ENCODE measurements at regions not wholly inside any gene's neighbourhood (a gene's known extent, or its start where the extent isn't known, plus 50 kb on each side); places are given as distances from the start of the nearest gene placed in this dataset.

DNA sequence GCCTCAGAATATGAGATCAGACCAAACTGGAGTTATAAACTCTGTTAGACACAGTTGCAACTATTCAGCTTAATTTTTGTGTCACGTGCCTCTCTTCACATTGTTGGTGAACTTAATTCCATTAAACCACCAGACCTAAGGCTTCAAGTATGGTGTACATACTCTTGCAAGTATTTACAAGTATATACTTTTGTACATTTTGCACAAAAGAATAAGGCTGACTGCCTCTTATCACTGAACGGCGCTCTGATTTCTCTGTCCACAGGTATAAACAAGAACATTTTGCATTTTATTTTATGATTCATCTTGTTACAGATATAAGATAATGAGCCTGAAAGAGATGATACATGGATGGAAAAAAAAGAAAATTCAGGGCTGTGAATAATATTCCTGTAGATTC lies 269.7 kb upstream of the ACVR2A start:
- no peaks in the 10 kb centered on the region for H3K27me3 ChIP-seq (ENCODE audit: insufficient read depth in 3 of 3, low read length in 2 of 3)
- TF ChIP-seq, protein P1, sequence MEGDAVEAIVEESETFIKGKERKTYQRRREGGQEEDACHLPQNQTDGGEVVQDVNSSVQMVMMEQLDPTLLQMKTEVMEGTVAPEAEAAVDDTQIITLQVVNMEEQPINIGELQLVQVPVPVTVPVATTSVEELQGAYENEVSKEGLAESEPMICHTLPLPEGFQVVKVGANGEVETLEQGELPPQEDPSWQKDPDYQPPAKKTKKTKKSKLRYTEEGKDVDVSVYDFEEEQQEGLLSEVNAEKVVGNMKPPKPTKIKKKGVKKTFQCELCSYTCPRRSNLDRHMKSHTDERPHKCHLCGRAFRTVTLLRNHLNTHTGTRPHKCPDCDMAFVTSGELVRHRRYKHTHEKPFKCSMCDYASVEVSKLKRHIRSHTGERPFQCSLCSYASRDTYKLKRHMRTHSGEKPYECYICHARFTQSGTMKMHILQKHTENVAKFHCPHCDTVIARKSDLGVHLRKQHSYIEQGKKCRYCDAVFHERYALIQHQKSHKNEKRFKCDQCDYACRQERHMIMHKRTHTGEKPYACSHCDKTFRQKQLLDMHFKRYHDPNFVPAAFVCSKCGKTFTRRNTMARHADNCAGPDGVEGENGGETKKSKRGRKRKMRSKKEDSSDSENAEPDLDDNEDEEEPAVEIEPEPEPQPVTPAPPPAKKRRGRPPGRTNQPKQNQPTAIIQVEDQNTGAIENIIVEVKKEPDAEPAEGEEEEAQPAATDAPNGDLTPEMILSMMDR (IDR thresholded peaks at IDR 0.05), result no peak
- H3K4me1 ChIP-seq, result no peaks in the 10 kb centered on the region
- no peak overlapping the region for H3K4me3 ChIP-seq
- ATAC-seq (no peak), DNase-seq (no peak)
- 88 to 96% (median 93%) methylated on average over 3 of the region's 3 CpGs for WGBS, 3 donors
- H3K27ac ChIP-seq, result no peak overlapping the region
- H3K9me3 ChIP-seq, result no peaks in the 10 kb centered on the region
- no peaks in the 10 kb centered on the region for H3K36me3 ChIP-seq (ENCODE audit: insufficient read depth in 1 of 2, low read depth in 1 of 2)
- intact Hi-C loops (cut with DNase I), result no loop called here

DNA sequence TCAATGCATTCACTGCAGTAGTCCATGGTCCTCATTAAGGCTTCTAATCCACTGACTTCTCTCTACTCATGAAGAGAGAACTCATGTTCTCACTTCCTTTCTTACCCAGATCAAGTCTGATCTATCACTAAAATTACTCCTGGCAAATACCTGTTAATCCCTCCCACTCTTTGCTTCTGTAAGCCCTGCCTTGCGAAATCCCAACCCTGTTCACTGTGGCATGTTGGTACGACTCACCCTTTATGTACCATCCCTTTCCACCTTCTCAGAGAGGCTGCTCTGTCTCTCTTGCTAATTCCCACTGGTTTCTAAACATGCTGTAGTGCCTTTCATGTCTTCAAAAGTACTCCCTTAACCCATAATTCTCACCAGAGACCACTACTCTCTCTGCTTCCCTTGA lies 272.2 kb upstream of the ACVR2A start:
- no peaks in the 10 kb centered on the region for H3K36me3 ChIP-seq (ENCODE audit: insufficient read depth in 1 of 2, low read depth in 1 of 2)
- no peak overlapping the region for H3K4me3 ChIP-seq
- DNase-seq, result no peak
- ATAC-seq, result no peak
- TF ChIP-seq, protein P1 (IDR thresholded peaks at IDR 0.05), result no peak
- WGBS, 3 donors, result 94 to 96% (median 95%) methylated on average over 2 of the region's 2 CpGs
- no peak overlapping the region for H3K27ac ChIP-seq
- H3K27me3 ChIP-seq (ENCODE audit: insufficient read depth in 3 of 3, low read length in 2 of 3), result no peaks in the 10 kb centered on the region
- H3K9me3 ChIP-seq, result no peaks in the 10 kb centered on the region
- H3K4me1 ChIP-seq, result no peaks in the 10 kb centered on the region
- intact Hi-C loops (cut with DNase I), result no loop called here

GRCh38 chr2:147569426-147569825 lies 275.4 kb upstream of the ACVR2A start:
- no peak overlapping the region for H3K4me3 ChIP-seq
- H3K36me3 ChIP-seq (ENCODE audit: insufficient read depth in 1 of 2, low read depth in 1 of 2), result no peaks in the 10 kb centered on the region
- no peaks in the 10 kb centered on the region for H3K9me3 ChIP-seq
- H3K27me3 ChIP-seq (ENCODE audit: insufficient read depth in 3 of 3, low read length in 2 of 3), result no peaks in the 10 kb centered on the region
- H3K4me1 ChIP-seq, result no peaks in the 10 kb centered on the region
- ATAC-seq (no peak), DNase-seq (no peak)
- H3K27ac ChIP-seq, result no peak overlapping the region
- intact Hi-C loops (cut with DNase I), result no loop called here
- WGBS, 3 donors, result 70 to 74% (median 73%) methylated on average over 3 of the region's 3 CpGs
- TF ChIP-seq, protein P1 (IDR thresholded peaks at IDR 0.05), result no peak

- TF ChIP-seq, protein P1 (IDR thresholded peaks at IDR 0.05), result no peak
- Histone ChIP-seq H3K4me3 (no peak overlapping the region), H3K9me3 (no peaks in the 10 kb centered on the region), H3K4me1 (no peaks in the 10 kb centered on the region), H3K27me3 (ENCODE audit: insufficient read depth in 3 of 3, low read length in 2 of 3) (no peaks in the 10 kb centered on the region), H3K36me3 (ENCODE audit: insufficient read depth in 1 of 2, low read depth in 1 of 2) (no peaks in the 10 kb centered on the region), H3K27ac (no peak overlapping the region)
- WGBS, 3 donors, result 97 to 98% (median 97%) methylated on average over 3 of the region's 3 CpGs
- intact Hi-C loops (cut with DNase I), result no loop called here
- no peak for DNase-seq
- ATAC-seq, result no peak
These were observed 276.7 kb upstream of the ACVR2A start for GRCh38 chr2:147568109-147568508.

GRCh38 chr2:147567136-147567535 lies 277.7 kb upstream of the ACVR2A start:
- WGBS, 3 donors, result 51 to 53% (median 52%) methylated on average over 2 of the region's 2 CpGs
- H3K27ac ChIP-seq, result no peak overlapping the region

More at GRCh38 chr2:147567136-147567535, 277.7 kb upstream of the ACVR2A start:
- Histone ChIP-seq H3K9me3 (no peaks in the 10 kb centered on the region), H3K4me3 (no peak overlapping the region), H3K4me1 (no peaks in the 10 kb centered on the region), H3K36me3 (ENCODE audit: insufficient read depth in 1 of 2, low read depth in 1 of 2) (no peaks in the 10 kb centered on the region), H3K27me3 (ENCODE audit: insufficient read depth in 3 of 3, low read length in 2 of 3) (no peaks in the 10 kb centered on the region)
- TF ChIP-seq, protein P1 (IDR thresholded peaks at IDR 0.05), result no peak
- ATAC-seq (no peak), DNase-seq (no peak)
- intact Hi-C loops (cut with DNase I), result no loop called here

Measured in psoas muscle (tissue), 7 donors.